ENCODE measurements at regions not wholly inside any gene's neighbourhood (a gene's known extent, or its start where the extent isn't known, plus 50 kb on each side); places are given as distances from the start of the nearest gene placed in this dataset.

- no peak for TF ChIP-seq POLR2A (IDR thresholded peaks at IDR 0.05; ENCODE audit: low read depth, low read length)
- TF ChIP-seq POLR2AphosphoS5 (IDR thresholded peaks at IDR 0.05; ENCODE audit: low read depth, low read length) = no peak
- no peak for TF ChIP-seq TAF1 (IDR thresholded peaks at IDR 0.05; ENCODE audit: borderline replicate concordance, low read depth, low read length)
These were observed 431.5 kb upstream of the RASGEF1B start for GRCh38 chr4:81903212-81903611.
